NCI-H1417 (cell line): ENCODE measurements at regions not wholly inside any gene's neighbourhood (a gene's known extent, or its start where the extent isn't known, plus 50 kb on each side); places are given as distances from the start of the nearest gene placed in this dataset.

ENCODE experiments used
- DNase-seq, 3 experiments: peaks; one replicate each; lab custom pipeline; 2025; lab: John Stamatoyannopoulos, UW

DNA sequence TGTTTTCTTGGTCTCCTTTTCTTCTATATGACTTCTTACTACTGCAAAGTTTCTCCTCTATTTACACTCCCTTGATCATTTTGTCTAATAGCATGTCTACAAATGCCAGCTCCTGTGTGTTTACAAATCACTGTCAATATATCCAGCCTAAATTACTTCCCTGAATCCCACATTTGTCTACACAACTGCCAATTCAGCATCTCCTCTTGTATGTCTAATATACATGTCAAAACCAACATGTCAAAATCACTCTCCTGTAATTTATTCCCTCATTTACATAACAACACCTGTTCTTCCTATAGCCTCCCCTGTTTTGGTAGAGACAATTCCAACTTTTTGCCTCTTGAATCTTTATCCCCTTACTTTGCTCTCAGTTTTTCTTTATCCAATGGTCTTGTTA lies 359.3 kb downstream of the PLOD2 start:
- peak in 2 of 3 experiments; percentile 18 to 62 for DNase-seq

DNA sequence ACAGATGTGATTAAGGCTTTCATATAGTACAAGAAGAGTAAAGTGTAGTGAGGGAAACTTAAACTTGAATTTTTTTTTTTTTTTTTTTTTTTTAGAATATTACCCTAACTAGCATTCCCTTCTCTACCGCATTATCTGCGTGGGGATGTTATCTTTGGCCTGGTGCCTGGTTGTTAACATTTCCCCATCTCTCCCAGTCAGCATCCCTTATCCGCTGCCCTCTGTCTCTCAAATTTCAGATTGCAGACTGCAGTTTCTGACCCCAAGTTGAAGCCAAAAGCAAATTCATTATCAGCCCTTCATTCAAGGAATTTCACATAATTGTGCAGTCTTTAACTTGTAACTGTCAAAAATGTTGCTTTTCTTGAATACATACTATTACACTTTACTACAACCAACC lies 353.0 kb downstream of the PLOD2 start:
- no peak for DNase-seq

DNA sequence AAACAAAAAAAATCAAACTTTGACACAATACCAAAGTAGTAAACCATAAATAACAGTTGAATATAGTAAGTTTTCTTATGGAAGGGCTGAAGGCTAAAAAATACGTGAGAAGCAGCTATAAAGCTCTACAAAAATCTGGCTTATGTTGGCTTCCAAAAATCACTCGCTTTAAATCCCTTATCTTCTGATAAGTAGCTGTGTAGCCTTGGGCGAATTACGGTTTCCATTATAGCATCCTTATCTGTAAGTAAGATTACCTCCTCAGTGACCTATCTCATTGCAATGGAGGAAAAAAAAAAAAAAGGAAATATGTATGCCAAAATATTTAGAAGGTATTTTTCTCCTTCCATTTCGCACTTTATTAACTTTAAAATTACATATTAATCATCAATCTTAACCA lies 348.6 kb downstream of the PLOD2 start:
- DNase-seq, result no peak

DNA sequence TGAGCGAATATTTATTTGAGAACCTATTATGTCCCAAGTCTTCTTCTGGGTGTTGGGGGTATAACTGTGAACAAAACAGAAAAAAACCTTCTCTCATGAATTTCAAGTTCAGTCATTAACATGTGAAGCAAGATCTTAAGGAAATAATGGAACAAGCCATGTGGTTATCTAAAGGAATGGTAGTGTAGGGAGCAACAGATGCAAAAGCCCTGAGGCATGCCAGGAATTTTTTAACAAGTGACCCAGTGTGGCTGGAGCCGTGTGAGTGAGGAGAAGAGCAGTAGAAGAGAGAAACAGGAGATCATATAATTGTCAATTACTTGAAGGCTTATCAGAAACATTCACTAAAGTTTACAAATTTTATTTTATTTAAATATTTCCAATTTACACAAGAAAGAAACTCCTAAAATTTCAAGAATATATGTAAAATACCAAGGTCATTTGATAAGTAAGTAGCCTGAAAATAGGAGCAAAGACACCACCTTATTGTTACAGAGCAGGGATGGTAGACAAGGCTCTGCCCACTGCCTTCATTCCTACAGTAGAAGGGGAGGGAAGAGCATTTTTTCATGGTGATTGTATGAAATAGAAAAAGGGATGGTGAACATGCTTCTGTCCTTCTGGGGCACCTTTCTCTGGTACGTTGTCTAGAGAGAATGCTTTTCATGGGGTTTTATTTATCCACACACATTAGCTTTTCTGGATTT lies 345.1 kb downstream of the PLOD2 start:
- DNase-seq, result no peak

GRCh38 chr3:145817870-145818483 lies 343.0 kb downstream of the PLOD2 start:
- DNase-seq, result peak in 1 of 3 experiments; percentile 10

GRCh38 chr3:145820170-145820569 lies 340.8 kb downstream of the PLOD2 start:
- DNase-seq, result no peak

DNA sequence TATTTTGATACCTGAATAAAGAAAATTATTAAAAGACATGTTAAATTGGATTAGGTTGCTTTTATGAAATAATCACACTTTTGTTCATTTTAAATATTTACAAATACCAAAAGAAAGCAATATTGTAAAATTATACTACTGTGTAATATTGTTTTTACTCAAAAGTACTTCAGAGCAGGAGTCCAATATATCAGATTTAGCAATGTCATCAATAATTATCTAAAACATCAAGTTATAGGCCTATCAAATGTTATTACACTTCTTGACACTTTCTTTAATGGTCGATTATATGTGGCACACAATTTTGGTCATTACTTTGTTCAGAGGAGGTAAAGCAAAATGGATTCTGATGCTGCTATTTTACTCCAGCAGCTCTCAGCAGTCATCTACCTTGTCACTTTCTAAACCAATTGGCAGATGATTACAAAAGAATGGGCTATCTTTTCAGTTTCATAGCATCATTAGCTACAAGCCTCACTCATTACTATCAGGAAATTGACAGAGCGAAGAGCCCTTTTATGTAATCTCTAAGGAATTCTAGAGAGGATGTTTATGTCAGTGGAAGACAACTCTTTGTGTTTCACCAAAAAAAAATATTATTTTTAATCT lies 318.6 kb downstream of the PLOD2 start:
- no peak for DNase-seq

DNA sequence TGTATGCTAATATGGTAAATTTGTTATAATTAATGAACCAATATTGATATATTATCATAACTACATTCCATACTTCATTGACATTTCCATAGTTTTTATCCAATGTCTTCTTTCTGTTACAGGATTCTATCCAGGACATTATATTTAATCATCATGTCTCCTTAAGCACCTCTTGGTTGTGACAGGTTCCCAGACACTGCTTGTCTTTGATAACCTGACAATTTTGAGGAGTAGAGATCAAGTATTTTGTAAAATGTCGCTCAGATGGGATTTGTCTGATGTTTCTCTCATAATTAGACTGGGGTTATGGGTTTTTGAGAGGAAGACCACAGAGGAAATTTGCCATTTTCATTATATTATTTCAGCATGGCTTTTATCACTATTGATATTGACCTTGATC lies 317.4 kb downstream of the PLOD2 start:
- DNase-seq, result no peak

DNA sequence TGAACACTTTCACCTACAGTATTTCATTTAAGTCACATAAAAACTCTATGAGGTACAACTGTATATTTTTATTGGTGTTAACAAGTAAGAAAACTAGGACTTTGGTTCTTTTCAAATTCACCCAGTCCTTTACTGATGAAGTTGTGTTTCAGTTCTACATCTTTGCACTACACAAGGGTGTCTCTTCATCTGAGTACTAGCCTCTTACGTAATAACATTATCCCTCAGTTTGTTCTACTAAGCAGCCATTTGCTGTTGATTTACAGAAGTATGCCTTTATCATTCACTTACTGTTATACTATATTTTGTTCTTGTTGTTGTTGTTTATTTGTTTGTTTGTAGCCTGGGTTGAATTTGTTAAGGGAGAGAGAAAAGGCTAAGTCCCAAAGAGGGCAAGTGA lies 311.9 kb downstream of the PLOD2 start:
- DNase-seq, result no peak

DNA sequence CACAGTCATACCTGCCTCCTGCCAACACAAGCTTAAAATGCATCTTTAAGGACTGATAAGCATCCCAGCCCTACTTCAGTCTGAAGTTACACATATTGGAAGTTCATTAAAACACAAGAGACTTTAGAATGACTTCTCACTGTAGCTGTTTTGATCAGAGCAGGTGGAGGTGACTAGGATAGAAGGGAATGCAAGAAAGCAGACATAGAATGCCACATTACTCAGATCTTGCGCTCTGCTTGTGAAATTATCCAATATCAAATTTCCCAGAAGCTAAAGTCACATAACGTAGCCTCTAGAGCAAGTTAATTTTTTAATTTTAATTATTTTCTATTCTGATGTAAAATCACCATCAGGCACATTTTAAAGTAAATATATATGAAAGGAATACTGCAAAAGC lies 306.5 kb downstream of the PLOD2 start:
- DNase-seq, result no peak

DNA sequence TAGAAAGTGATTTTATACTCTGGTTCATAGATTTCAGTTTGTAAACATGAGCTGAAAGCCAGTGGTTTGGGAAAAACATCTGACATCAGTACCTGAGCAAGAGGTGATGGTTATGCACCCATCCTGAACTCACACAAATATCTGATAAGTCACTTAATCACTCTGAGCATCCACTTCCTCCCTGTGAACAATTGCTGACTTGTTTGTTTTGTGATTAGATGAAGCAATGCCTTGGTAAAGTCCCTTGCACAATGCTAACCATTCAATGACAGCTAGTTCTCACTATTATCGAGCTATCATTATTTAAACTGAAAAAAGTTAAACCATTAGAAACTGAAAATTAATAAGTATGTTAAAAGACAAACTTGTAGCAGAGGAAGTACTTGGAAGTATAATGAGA lies 303.0 kb downstream of the PLOD2 start:
- peak in 1 of 3 experiments; percentile 24 for DNase-seq

- no peak for DNase-seq
Observed at GRCh38 chr3:145864336-145864735, 296.6 kb downstream of the PLOD2 start.

GRCh38 chr3:145865399-145866018 lies 295.5 kb downstream of the PLOD2 start:
- DNase-seq, result no peak

- DNase-seq, result no peak
Observed at GRCh38 chr3:145869958-145870357, 291.0 kb downstream of the PLOD2 start.

- DNase-seq, result no peak
Observed at GRCh38 chr3:145882436-145882835, 278.5 kb downstream of the PLOD2 start.

- DNase-seq, result no peak
Observed at GRCh38 chr3:145889730-145890129, 271.3 kb downstream of the PLOD2 start.

DNA sequence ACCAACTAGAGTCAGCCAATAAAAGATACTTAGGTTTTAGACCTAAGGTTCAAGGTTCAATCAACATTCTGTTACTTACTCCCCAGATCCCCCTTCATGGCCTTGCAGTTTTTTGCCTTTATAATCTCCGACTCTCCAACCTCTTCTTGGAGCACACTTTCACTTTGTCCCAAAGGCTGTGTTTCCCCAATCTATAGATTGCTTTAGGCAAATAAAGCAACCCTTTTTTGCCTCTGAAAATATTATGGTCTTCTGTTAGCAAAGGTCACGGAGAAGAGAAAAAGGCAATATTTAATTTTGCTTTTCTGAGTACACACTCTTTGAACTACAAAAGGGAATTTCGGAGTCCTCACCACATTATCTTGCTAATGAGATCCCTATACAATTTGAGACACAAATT lies 268.1 kb downstream of the PLOD2 start:
- no peak for DNase-seq

GRCh38 chr3:145893331-145893730 lies 267.7 kb downstream of the PLOD2 start:
- DNase-seq, result peak in 1 of 3 experiments; percentile 53

DNA sequence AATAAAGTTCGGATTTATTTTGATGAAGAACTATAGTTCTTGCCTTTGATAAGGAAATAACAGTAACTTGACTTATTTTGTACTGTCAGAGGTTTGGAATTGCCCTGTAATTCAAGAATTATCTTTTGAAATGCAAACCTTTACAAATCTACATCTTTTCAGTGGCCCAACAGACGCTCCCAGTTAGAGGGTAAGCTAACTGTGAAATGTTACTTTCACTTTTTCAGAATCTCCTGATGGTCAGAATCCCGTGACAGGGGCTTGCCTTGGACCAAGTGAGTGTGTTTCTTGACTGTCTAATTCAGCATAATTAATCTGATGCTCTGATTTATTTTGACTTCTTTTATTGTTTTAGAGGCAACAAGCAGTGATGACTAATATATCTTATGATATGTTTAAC lies 262.5 kb downstream of the PLOD2 start:
- no peak for DNase-seq

DNA sequence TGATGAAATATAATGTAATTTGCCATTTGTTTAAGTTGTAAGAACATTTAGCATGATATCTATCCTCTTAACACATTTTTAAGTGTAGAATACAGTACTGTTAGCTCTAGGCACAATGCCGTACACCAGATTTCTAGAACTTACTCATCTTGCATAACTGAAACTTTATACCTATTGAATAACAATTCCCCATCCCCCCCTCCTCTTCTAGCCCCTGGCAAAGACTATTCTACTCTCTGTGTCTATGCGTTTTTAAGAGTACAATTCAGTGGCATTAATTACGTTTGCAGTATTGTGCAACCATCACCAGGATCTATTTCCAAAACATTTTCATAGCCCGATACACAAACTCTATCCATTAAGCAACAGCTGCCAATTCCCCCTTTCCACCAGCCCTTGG lies 261.7 kb downstream of the PLOD2 start:
- DNase-seq, result no peak

DNA sequence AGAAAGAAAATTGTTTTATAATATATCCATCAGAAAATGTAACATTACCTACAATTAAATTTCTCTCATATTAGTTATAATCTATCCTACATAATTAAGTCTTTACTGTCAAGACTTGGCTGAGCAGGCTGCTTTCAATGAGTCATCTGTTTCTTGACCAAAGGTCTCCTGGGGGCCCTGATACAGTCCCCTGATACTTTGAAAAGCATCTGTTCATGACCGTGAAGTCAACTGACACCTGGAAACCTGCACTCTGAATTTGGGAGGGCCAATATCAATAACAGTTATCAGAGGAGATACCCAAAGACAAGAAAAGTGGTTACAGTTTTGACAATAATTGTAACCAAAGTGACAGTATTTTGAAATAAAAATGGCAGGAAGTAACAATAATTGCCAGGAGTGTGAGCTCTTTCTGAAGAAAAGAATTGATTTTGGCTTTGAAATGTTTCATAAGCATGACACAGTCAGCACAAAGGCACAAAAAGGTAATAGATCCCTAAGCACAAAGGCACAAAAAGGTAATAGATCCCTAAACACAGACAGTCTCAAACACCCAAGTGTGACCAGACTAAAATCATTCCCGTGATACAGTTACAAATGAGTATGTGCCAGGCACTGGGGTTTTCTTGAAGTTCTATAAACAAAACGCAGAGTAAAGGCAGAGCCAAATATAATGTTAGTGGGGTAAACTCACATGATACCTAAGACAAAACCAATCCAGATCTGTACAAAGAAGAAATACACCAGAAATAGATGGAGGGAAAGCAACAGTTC lies 260.7 kb downstream of the PLOD2 start:
- DNase-seq, result no peak

DNA sequence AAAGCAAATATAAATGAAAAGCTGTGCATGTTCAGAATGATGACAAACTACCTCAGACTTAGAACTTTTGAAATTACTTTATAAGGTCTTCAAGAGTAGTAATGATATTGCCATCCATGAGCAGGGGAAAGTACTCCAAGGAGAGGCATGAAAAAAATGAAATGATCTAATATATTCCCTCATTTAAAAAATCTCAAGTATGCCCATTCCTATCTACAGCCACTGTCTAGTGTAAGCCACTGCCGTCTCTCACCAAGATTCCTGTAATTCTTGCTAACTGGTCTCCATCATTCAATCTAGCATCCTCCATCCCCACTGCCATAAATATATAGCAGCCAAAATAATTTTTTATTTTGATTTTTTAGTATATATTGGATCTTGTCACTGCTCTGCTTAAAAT lies 258.8 kb downstream of the PLOD2 start:
- no peak for DNase-seq
